Peyer's patch (tissue), 4 donors: ENCODE measurements at regions not wholly inside any gene's neighbourhood (a gene's known extent, or its start where the extent isn't known, plus 50 kb on each side); places are given as distances from the start of the nearest gene placed in this dataset.

Experiments used
- DNase-seq, 3 donors: peaks; one replicate each; pipeline ENCODE4 v3.0.0-alpha.2; 2017 to 2019
- H3K27ac ChIP-seq, 4 donors: fragments of 200-600 bp; sonication (generic); one replicate each; pipeline ENCODE4 v1.5.1; 2016 to 2019
- H3K27me3 ChIP-seq, 2 donors: fragments of 200-600 bp; sonication (generic); one replicate each; pipeline ENCODE4 v1.5.1; 2019
- H3K36me3 ChIP-seq, 3 donors: fragments of 200-600 bp; sonication (generic); one replicate each; pipeline ENCODE4 v1.5.1; 2016 to 2019
- H3K4me1 ChIP-seq, 4 donors: fragments of 200-600 bp; sonication (generic); one replicate each; pipeline ENCODE4 v1.5.1; 2016 to 2019
- H3K4me3 ChIP-seq, 4 donors: fragments of 200-600 bp; sonication (generic); 1 replicate in 3 of 4; 2 replicates in 1 of 4; pipeline ENCODE4 v1.5.1; 2016 to 2019; ENCODE audit warnings: mild to moderate bottlenecking in 1 of 4
- H3K9me3 ChIP-seq, 4 donors: fragments of 200-600 bp; sonication (generic); one replicate each; pipeline ENCODE4 v1.5.1; 2016 to 2019; ENCODE audit warnings: mild to moderate bottlenecking in 1 of 4
- POLR2A ChIP-seq, 2 donors: fragments of 450-650 bp; IDR thresholded peaks; one replicate each; pipeline ENCODE4 v1.5.1; 2017; ENCODE audit warnings: antibody characterized with exemption in 2 of 2, mild to moderate bottlenecking in 2 of 2, moderate library complexity in 2 of 2
- TF ChIP-seq, protein P1 (sequence below), 6 experiments: fragments of 450-650 bp in 4 of 6; fragments of 200-600 bp in 2 of 6; sonication (generic) in 1 of 6; IDR thresholded peaks; one replicate each; pipeline ENCODE4 v1.5.1; 2017 to 2019; ENCODE audit warnings: antibody characterized with exemption in 6 of 6, mild to moderate bottlenecking in 3 of 6, moderate library complexity in 1 of 6

DNA sequence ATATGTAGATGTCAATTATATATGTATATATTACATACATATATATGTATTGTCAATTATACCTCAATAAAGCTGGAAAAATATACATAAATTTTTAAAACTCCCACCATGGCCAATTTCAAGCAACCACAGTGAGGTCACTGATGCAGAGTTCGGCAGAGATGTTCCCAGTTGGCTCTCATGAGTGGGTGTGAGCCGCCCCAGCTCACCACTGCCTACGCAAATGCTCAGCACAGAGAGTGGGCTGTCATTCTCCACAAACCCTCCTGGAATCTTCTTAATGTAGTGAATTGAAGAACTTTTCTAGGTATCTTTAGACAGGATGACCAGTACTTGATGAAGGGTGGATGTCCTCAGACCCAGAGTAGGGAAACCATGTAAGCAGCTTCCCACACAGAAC is 96.6 kb upstream of the TMEM45B start:
- no peaks in the 10 kb centered on the region for H3K36me3 ChIP-seq
- H3K4me1 ChIP-seq = no peaks in the 10 kb centered on the region
- H3K4me3 ChIP-seq = no peak overlapping the region
- DNase-seq = peak in 1 of 3 donors; percentile 10
- no peaks in the 10 kb centered on the region for H3K9me3 ChIP-seq
- H3K27ac ChIP-seq = no peak overlapping the region
- no peaks in the 10 kb centered on the region for H3K27me3 ChIP-seq
- no peak for TF ChIP-seq POLR2A (IDR thresholded peaks at IDR 0.05)
- TF ChIP-seq, protein P1, sequence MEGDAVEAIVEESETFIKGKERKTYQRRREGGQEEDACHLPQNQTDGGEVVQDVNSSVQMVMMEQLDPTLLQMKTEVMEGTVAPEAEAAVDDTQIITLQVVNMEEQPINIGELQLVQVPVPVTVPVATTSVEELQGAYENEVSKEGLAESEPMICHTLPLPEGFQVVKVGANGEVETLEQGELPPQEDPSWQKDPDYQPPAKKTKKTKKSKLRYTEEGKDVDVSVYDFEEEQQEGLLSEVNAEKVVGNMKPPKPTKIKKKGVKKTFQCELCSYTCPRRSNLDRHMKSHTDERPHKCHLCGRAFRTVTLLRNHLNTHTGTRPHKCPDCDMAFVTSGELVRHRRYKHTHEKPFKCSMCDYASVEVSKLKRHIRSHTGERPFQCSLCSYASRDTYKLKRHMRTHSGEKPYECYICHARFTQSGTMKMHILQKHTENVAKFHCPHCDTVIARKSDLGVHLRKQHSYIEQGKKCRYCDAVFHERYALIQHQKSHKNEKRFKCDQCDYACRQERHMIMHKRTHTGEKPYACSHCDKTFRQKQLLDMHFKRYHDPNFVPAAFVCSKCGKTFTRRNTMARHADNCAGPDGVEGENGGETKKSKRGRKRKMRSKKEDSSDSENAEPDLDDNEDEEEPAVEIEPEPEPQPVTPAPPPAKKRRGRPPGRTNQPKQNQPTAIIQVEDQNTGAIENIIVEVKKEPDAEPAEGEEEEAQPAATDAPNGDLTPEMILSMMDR (IDR thresholded peaks at IDR 0.05) = no peak

DNA sequence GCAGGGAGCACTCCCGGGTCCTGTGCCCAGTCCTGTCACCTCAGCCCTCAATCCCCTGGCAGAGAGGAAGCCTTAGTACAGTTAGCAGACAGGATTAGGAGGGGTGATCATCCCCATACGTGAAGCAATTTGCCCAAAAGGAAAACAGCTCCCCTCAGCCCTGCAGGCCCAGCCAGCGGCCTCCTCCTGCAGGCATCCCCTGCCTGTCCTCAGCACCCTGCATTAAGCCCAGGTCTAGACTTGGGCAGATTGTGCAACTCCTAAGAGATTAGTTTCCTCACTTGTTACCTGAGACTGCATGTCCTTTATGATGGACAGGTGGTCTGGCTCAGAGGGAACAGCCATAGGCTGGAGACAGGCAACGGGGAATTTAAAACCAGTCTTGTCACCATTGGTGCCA is 95.5 kb upstream of the TMEM45B start:
- H3K36me3 ChIP-seq = no peaks in the 10 kb centered on the region
- H3K9me3 ChIP-seq = no peaks in the 10 kb centered on the region
- no peak overlapping the region for H3K27ac ChIP-seq
- H3K4me1 ChIP-seq = no peaks in the 10 kb centered on the region
- DNase-seq = no peak
- TF ChIP-seq POLR2A (IDR thresholded peaks at IDR 0.05) = no peak
- TF ChIP-seq, protein P1 (IDR thresholded peaks at IDR 0.05) = no peak
- no peak overlapping the region for H3K4me3 ChIP-seq
- H3K27me3 ChIP-seq = no peaks in the 10 kb centered on the region

DNA sequence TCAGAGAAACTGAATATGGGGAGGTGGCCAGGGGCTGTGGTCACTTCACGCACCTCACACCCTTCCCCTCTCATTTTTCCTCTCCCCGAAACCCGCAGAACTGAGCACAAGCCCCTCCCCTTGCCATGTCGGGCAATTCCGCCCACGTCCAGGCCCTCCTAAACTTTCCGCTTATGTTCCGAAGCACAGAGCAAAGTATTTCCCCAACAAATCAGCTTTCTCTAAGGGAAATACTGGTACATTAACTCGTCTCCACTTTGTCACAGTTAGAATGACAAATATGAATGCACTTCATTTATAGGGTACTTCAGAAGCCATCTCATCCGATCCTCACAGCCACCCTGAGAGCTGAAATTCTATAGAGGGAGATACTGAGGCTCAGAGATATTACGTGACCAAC is 94.7 kb upstream of the TMEM45B start:
- H3K4me3 ChIP-seq = no peak overlapping the region
- no peaks in the 10 kb centered on the region for H3K27me3 ChIP-seq
- no peak overlapping the region for H3K27ac ChIP-seq
- no peaks in the 10 kb centered on the region for H3K4me1 ChIP-seq
- DNase-seq = no peak
- H3K36me3 ChIP-seq = no peaks in the 10 kb centered on the region
- no peaks in the 10 kb centered on the region for H3K9me3 ChIP-seq
- TF ChIP-seq POLR2A (IDR thresholded peaks at IDR 0.05) = no peak
- TF ChIP-seq, protein P1 (IDR thresholded peaks at IDR 0.05) = no peak

DNA sequence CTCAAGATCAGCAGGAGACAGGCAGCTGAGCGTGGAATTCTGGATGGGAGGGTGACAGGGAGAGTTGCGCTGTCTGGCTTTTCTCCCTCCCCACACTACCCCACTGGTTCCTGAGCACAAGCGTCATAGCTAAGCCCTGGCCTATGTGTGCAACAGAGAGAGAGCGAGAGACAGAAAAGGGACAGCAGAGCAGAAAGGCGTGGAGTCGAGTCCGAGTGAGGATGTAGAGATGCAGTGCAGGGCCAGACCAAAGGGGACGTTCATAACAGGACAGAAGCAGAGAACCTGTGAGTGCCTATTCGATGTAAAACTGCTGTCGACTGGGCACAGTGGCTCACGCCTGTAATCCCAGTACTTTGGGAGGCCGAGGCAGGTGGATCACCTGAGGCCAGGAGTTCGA is 94.0 kb upstream of the TMEM45B start:
- TF ChIP-seq, protein P1 (IDR thresholded peaks at IDR 0.05) = no peak
- no peaks in the 10 kb centered on the region for H3K36me3 ChIP-seq
- H3K9me3 ChIP-seq = no peaks in the 10 kb centered on the region
- H3K27ac ChIP-seq = no peak overlapping the region
- no peaks in the 10 kb centered on the region for H3K4me1 ChIP-seq
- H3K4me3 ChIP-seq = no peak overlapping the region
- no peak for DNase-seq
- no peaks in the 10 kb centered on the region for H3K27me3 ChIP-seq

DNA sequence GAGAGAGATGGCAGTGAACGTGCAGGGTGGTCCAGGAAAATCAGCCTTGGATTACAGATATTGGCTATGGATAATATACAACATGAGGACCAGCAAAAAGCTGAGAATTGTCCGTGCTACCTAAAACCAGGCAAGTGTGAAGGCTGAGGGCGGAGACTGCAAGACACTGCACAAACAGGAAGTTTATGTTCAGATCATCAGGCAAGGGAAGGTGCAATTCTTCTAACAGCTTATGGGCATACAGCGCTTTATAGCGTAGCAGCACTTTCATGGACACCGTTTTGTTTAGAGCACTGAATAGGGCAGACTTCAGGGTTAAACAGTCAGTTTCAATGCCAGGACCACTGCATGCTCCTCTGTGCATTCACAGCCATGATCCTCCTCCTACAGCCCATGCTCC is 93.1 kb upstream of the TMEM45B start:
- Histone ChIP-seq H3K9me3 (no peaks in the 10 kb centered on the region), H3K4me1 (no peaks in the 10 kb centered on the region), H3K27ac (no peak overlapping the region), H3K36me3 (no peaks in the 10 kb centered on the region), H3K4me3 (no peak overlapping the region), H3K27me3 (no peaks in the 10 kb centered on the region)
- no peak for DNase-seq
- no peak for TF ChIP-seq POLR2A (IDR thresholded peaks at IDR 0.05)
- TF ChIP-seq, protein P1 (IDR thresholded peaks at IDR 0.05) = no peak

DNA sequence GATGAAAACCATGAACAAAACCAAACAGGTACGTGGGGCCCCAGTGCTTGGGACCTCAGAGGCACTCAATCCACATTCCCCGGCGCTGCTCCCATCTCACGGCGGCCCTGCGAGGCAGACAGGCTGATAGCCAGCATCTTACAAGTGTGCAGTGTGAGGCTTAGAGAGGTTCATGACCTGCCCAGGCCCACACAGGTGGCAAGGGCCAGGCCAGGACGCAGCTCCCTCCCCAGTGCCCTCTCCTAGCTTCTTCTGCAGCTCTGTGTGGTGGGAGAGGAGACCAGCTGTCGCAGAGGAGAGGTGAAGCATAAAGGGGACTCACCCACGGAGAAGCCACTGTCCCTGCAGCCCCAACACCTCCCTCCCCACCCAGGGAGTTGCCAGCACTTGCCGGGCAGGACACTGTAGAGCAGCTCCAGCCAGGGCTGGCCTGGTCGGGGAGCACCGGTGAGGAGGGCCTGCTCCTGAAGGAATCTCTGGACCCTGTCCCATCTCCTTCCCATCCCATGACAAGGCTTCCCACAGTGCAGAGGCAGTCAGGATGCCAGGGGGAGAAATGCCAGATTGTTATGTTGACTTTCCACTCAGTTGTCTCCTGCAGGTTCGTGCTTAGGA is 92.4 kb upstream of the TMEM45B start:
- TF ChIP-seq, protein P1 (IDR thresholded peaks at IDR 0.05) = no peak
- Histone ChIP-seq H3K27me3 (no peaks in the 10 kb centered on the region), H3K36me3 (no peaks in the 10 kb centered on the region), H3K4me1 (no peaks in the 10 kb centered on the region), H3K9me3 (no peaks in the 10 kb centered on the region), H3K27ac (no peak overlapping the region), H3K4me3 (no peak overlapping the region)
- no peak for DNase-seq
